Immature natural killer cell (primary cell): ENCODE measurements at regions not wholly inside any gene's neighbourhood (a gene's known extent, or its start where the extent isn't known, plus 50 kb on each side); places are given as distances from the start of the nearest gene placed in this dataset.

Experiments used
- DNase-seq, 3 donors: peaks; one replicate each; pipeline ENCODE4 v3.0.0; 2022; ENCODE audit warnings: mixed read lengths in 1 of 3
- H3K27ac Mint-ChIP-seq, 6 donors: one replicate each; pipeline ENCODE4 v1.8.0; 2020; ENCODE audit warnings: mixed read lengths in 6 of 6, mild to moderate bottlenecking in 5 of 6, inconsistent platforms in 4 of 6, moderate library complexity in 3 of 6
- H3K27me3 Mint-ChIP-seq, 3 donors: one replicate each; pipeline ENCODE4 v1.8.0; 2020 to 2021; ENCODE audit warnings: low read depth in 3 of 3, mild to moderate bottlenecking in 3 of 3, mixed read lengths in 3 of 3, moderate library complexity in 3 of 3, inconsistent platforms in 1 of 3
- H3K36me3 Mint-ChIP-seq, 3 donors: one replicate each; pipeline ENCODE4 v1.8.0; 2020; ENCODE audit warnings: mixed read lengths in 3 of 3, inconsistent platforms in 2 of 3, mild to moderate bottlenecking in 2 of 3
- H3K4me1 Mint-ChIP-seq, 2 donors: one replicate each; pipeline ENCODE4 v1.8.0; 2020; ENCODE audit warnings: inconsistent platforms in 2 of 2, mild to moderate bottlenecking in 2 of 2, mixed read lengths in 2 of 2, moderate library complexity in 1 of 2
- H3K4me3 Mint-ChIP-seq, 5 donors: one replicate each; pipeline ENCODE4 v1.8.0; 2020; ENCODE audit warnings: mild to moderate bottlenecking in 5 of 5, mixed read lengths in 5 of 5, inconsistent platforms in 3 of 5, moderate library complexity in 3 of 5
- H3K9me3 Mint-ChIP-seq, 6 donors: one replicate each; pipeline ENCODE4 v1.8.0; 2020; ENCODE audit warnings: mild to moderate bottlenecking in 6 of 6, mixed read lengths in 6 of 6, inconsistent platforms in 4 of 6, moderate library complexity in 3 of 6

GRCh38 chr3:159158801-159159200 is 356.9 kb downstream of the MFSD1 start:
- Mint-ChIP-seq H3K4me1 (no peaks in the 10 kb centered on the region), H3K9me3 (peaks cover 0 to 9% (median 3%) of the 10 kb centered on the region in 6 donors), H3K27me3 (peaks cover 0 to 2% (median 1%) of the 10 kb centered on the region in 3 donors), H3K27ac (no peak overlapping the region), H3K4me3 (no peak overlapping the region), H3K36me3 (no peaks in the 10 kb centered on the region)
- no peak for DNase-seq

GRCh38 chr3:159159546-159159945 is 357.7 kb downstream of the MFSD1 start:
- H3K27ac Mint-ChIP-seq, result no peak overlapping the region
- no peaks in the 10 kb centered on the region for H3K4me1 Mint-ChIP-seq
- peaks cover 0 to 9% (median 3%) of the 10 kb centered on the region in 6 donors for H3K9me3 Mint-ChIP-seq
- H3K4me3 Mint-ChIP-seq, result no peak overlapping the region
- H3K36me3 Mint-ChIP-seq, result no peaks in the 10 kb centered on the region
- peaks cover 0 to 2% (median 1%) of the 10 kb centered on the region in 3 donors for H3K27me3 Mint-ChIP-seq
- no peak for DNase-seq

- no peak for DNase-seq
- Mint-ChIP-seq H3K4me1 (no peaks in the 10 kb centered on the region), H3K27me3 (peaks cover 0 to 1% (median 0%) of the 10 kb centered on the region in 3 donors), H3K36me3 (no peaks in the 10 kb centered on the region), H3K4me3 (no peak overlapping the region), H3K9me3 (peaks cover 0 to 3% (median 2%) of the 10 kb centered on the region in 6 donors), H3K27ac (no peak overlapping the region)
Measured at GRCh38 chr3:159163656-159164055, 361.8 kb downstream of the MFSD1 start.

- Mint-ChIP-seq H3K36me3 (no peaks in the 10 kb centered on the region), H3K27ac (no peak overlapping the region), H3K4me1 (no peaks in the 10 kb centered on the region), H3K4me3 (no peak overlapping the region), H3K27me3 (peaks cover 0 to 4% (median 0%) of the 10 kb centered on the region in 3 donors), H3K9me3 (peaks cover 0 to 5% (median 3%) of the 10 kb centered on the region in 6 donors)
- no peak for DNase-seq
Measured at GRCh38 chr3:159165961-159166360, 364.1 kb downstream of the MFSD1 start.

- H3K4me1 Mint-ChIP-seq, result no peaks in the 10 kb centered on the region
- H3K27me3 Mint-ChIP-seq, result peaks cover 0 to 4% (median 0%) of the 10 kb centered on the region in 3 donors
- peaks cover 0 to 5% (median 3%) of the 10 kb centered on the region in 6 donors for H3K9me3 Mint-ChIP-seq
Measured at GRCh38 chr3:159166899-159167586, 365.2 kb downstream of the MFSD1 start.

GRCh38 chr3:159168788-159169187 is 366.9 kb downstream of the MFSD1 start:
- peaks cover 0 to 4% (median 0%) of the 10 kb centered on the region in 3 donors for H3K27me3 Mint-ChIP-seq
- H3K27ac Mint-ChIP-seq, result no peak overlapping the region
- H3K4me1 Mint-ChIP-seq, result no peaks in the 10 kb centered on the region
- no peaks in the 10 kb centered on the region for H3K36me3 Mint-ChIP-seq
- H3K9me3 Mint-ChIP-seq, result peaks cover 0 to 4% (median 2%) of the 10 kb centered on the region in 6 donors
- no peak for DNase-seq
- H3K4me3 Mint-ChIP-seq, result no peak overlapping the region

More at GRCh38 chr3:159166899-159167586, 365.2 kb downstream of the MFSD1 start:
- no peaks in the 10 kb centered on the region for H3K36me3 Mint-ChIP-seq
- H3K4me3 Mint-ChIP-seq, result no peak overlapping the region
- no peak for DNase-seq
- no peak overlapping the region for H3K27ac Mint-ChIP-seq

GRCh38 chr3:159169828-159170227 is 368.0 kb downstream of the MFSD1 start:
- Mint-ChIP-seq H3K27ac (no peak overlapping the region), H3K27me3 (peaks cover 0 to 4% (median 0%) of the 10 kb centered on the region in 3 donors), H3K36me3 (no peaks in the 10 kb centered on the region), H3K4me3 (no peak overlapping the region), H3K4me1 (no peaks in the 10 kb centered on the region), H3K9me3 (peaks cover 0 to 4% (median 2%) of the 10 kb centered on the region in 6 donors)
- no peak for DNase-seq

- H3K27ac Mint-ChIP-seq, result no peak overlapping the region
- H3K9me3 Mint-ChIP-seq, result peaks cover 0 to 4% (median 2%) of the 10 kb centered on the region in 6 donors
- no peak overlapping the region for H3K4me3 Mint-ChIP-seq
- DNase-seq, result no peak
- H3K4me1 Mint-ChIP-seq, result no peaks in the 10 kb centered on the region
- no peaks in the 10 kb centered on the region for H3K36me3 Mint-ChIP-seq
- peaks cover 0 to 4% (median 0%) of the 10 kb centered on the region in 3 donors for H3K27me3 Mint-ChIP-seq
Measured at GRCh38 chr3:159170436-159171003, 368.7 kb downstream of the MFSD1 start.

GRCh38 chr3:159171333-159171732 is 369.5 kb downstream of the MFSD1 start:
- no peak for DNase-seq
- no peaks in the 10 kb centered on the region for H3K36me3 Mint-ChIP-seq
- H3K4me3 Mint-ChIP-seq, result no peak overlapping the region
- H3K9me3 Mint-ChIP-seq, result peaks cover 0 to 4% (median 2%) of the 10 kb centered on the region in 6 donors
- peaks cover 0 to 4% (median 0%) of the 10 kb centered on the region in 3 donors for H3K27me3 Mint-ChIP-seq
- H3K4me1 Mint-ChIP-seq, result no peaks in the 10 kb centered on the region
- H3K27ac Mint-ChIP-seq, result no peak overlapping the region

GRCh38 chr3:159172473-159172872 is 370.6 kb downstream of the MFSD1 start:
- Mint-ChIP-seq H3K4me3 (no peak overlapping the region), H3K27me3 (peaks cover 0 to 4% (median 0%) of the 10 kb centered on the region in 3 donors), H3K36me3 (no peaks in the 10 kb centered on the region), H3K9me3 (peaks cover 0 to 4% (median 2%) of the 10 kb centered on the region in 6 donors), H3K27ac (no peak overlapping the region), H3K4me1 (no peaks in the 10 kb centered on the region)
- no peak for DNase-seq

- Mint-ChIP-seq H3K4me1 (no peaks in the 10 kb centered on the region), H3K9me3 (peaks cover 0 to 4% (median 2%) of the 10 kb centered on the region in 6 donors), H3K27me3 (peaks cover 0 to 4% (median 0%) of the 10 kb centered on the region in 3 donors), H3K4me3 (no peak overlapping the region), H3K27ac (no peak overlapping the region), H3K36me3 (no peaks in the 10 kb centered on the region)
- DNase-seq, result no peak
Measured at GRCh38 chr3:159174715-159175692, 373.1 kb downstream of the MFSD1 start.

- Mint-ChIP-seq H3K4me3 (no peak overlapping the region), H3K9me3 (peaks cover 2 to 6% (median 3%) of the 10 kb centered on the region in 6 donors), H3K27me3 (peaks cover 0 to 2% (median 0%) of the 10 kb centered on the region in 3 donors), H3K36me3 (no peaks in the 10 kb centered on the region), H3K27ac (no peak overlapping the region), H3K4me1 (no peaks in the 10 kb centered on the region)
- no peak for DNase-seq
Measured at GRCh38 chr3:159178209-159178897, 376.5 kb downstream of the MFSD1 start.

GRCh38 chr3:159182961-159183360 is 381.1 kb downstream of the MFSD1 start:
- no peaks in the 10 kb centered on the region for H3K36me3 Mint-ChIP-seq
- H3K27ac Mint-ChIP-seq, result no peak overlapping the region
- peaks cover 2 to 17% (median 6%) of the 10 kb centered on the region in 6 donors for H3K9me3 Mint-ChIP-seq
- no peak overlapping the region for H3K4me3 Mint-ChIP-seq
- H3K27me3 Mint-ChIP-seq, result peaks cover 0 to 2% (median 2%) of the 10 kb centered on the region in 3 donors
- DNase-seq, result no peak
- no peaks in the 10 kb centered on the region for H3K4me1 Mint-ChIP-seq
